Inflammatory macrophage treated with lipopolysaccharide for 4 hours (primary cell): ENCODE measurements at regions not wholly inside any gene's neighbourhood (a gene's known extent, or its start where the extent isn't known, plus 50 kb on each side); places are given as distances from the start of the nearest gene placed in this dataset.

Experiments
- DNase-seq: peaks from one replicate; pipeline ENCODE4 v3.0.0-alpha.2; 2020

- DNase-seq, result peak; percentile 48
Observed at GRCh38 chr13:50106559-50106958, 91.3 kb downstream of the KCNRG start.

- no peak for DNase-seq
Observed at GRCh38 chr13:50107205-50107604, 92.0 kb downstream of the KCNRG start.

- DNase-seq, result no peak
Observed at GRCh38 chr13:50114961-50115360, 99.7 kb downstream of the KCNRG start.

GRCh38 chr13:50115695-50116094, 100.5 kb downstream of the KCNRG start:
- no peak for DNase-seq

GRCh38 chr13:50116430-50116973, 101.3 kb downstream of the KCNRG start:
- DNase-seq, result peak; percentile 81

- peak; percentile 28 for DNase-seq
Observed at GRCh38 chr13:50119591-50119990, 104.3 kb downstream of the KCNRG start.

GRCh38 chr13:50122455-50122854, 107.2 kb downstream of the KCNRG start:
- DNase-seq, result peak; percentile 60

- no peak for DNase-seq
Observed at GRCh38 chr13:50123002-50123401, 107.8 kb downstream of the KCNRG start.

- DNase-seq, result no peak
Observed at GRCh38 chr13:50123515-50123861, 108.2 kb downstream of the KCNRG start.

GRCh38 chr13:50123862-50124535, 108.8 kb downstream of the KCNRG start:
- DNase-seq, result peak; percentile 97

- DNase-seq, result peak; percentile 64
Observed at GRCh38 chr13:50124536-50125303, 109.5 kb downstream of the KCNRG start.

- no peak for DNase-seq
Observed at GRCh38 chr13:50125304-50125553, 110.0 kb downstream of the KCNRG start.

- peak; percentile 95 for DNase-seq
Observed at GRCh38 chr13:50125554-50126262, 110.5 kb downstream of the KCNRG start.

GRCh38 chr13:50126263-50126992, 111.2 kb downstream of the KCNRG start:
- DNase-seq, result peak; percentile 75

- DNase-seq, result peak; percentile 89
Observed at GRCh38 chr13:50126993-50127725, 111.9 kb downstream of the KCNRG start.

GRCh38 chr13:50127726-50128291, 112.6 kb downstream of the KCNRG start:
- no peak for DNase-seq

- DNase-seq, result no peak
Observed at GRCh38 chr13:50128428-50128931, 113.2 kb downstream of the KCNRG start.

- DNase-seq, result no peak
Observed at GRCh38 chr13:50129081-50129705, 113.9 kb downstream of the KCNRG start.

- DNase-seq, result no peak
Observed at GRCh38 chr13:50129706-50130122, 114.5 kb downstream of the KCNRG start.

GRCh38 chr13:50130123-50130946, 115.1 kb downstream of the KCNRG start:
- DNase-seq, result peak; percentile 78
